GM10266 (cell line): ENCODE measurements at regions not wholly inside any gene's neighbourhood (a gene's known extent, or its start where the extent isn't known, plus 50 kb on each side); places are given as distances from the start of the nearest gene placed in this dataset.

Experiments used
- DNase-seq: peaks from one replicate; pipeline ENCODE4 v3.0.0; 2012; ENCODE audit errors: extremely low spot score
- TF ChIP-seq, protein P1 (sequence below): IDR thresholded peaks from 2 replicates; pipeline ENCODE4 v1.5.1; 2012; ENCODE audit warnings: mild to moderate bottlenecking, low read depth; ENCODE audit not compliant: control insufficient read depth, insufficient read depth; ENCODE audit errors: missing control alignments

DNA sequence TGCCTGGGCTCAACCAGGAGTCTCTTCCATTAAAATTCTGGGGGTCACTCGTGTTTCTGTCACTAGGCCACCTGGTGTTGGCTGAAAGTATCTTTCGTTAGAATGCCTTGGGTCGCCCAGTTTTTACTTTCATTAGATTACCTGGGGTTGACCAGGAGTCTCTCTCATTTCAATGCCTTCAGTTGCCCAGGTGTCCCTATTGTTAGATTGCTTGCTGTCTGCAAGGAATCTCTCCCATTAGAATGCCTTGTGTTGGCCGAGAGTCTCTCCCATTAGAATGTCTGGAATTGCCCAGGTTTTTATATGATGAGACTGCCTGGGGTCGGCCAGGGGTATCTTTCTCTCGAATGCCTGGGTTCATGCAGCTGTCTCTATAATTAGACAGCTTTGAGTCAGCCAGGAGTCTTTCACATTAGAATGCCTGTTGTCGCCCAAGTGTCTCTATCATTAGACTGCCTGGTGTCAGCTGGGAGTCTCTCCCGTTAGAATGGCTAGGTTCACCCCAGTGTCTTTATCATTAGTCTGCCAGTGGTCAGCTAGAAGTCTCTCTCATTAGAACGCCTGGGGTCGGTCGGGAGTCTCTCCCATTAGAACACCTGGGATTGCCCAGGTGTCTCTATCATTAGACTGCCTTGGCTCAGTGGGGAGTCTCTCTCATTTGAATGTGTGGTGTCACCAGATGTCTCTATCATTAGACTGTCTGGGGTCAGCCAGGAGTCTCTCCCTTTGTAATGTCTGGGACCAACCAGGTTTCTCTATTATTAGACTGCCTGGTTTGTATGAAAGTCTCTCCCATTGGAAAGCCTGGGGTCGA, 1446.8 kb downstream of the UQCRFS1 start:
- TF ChIP-seq, protein P1, sequence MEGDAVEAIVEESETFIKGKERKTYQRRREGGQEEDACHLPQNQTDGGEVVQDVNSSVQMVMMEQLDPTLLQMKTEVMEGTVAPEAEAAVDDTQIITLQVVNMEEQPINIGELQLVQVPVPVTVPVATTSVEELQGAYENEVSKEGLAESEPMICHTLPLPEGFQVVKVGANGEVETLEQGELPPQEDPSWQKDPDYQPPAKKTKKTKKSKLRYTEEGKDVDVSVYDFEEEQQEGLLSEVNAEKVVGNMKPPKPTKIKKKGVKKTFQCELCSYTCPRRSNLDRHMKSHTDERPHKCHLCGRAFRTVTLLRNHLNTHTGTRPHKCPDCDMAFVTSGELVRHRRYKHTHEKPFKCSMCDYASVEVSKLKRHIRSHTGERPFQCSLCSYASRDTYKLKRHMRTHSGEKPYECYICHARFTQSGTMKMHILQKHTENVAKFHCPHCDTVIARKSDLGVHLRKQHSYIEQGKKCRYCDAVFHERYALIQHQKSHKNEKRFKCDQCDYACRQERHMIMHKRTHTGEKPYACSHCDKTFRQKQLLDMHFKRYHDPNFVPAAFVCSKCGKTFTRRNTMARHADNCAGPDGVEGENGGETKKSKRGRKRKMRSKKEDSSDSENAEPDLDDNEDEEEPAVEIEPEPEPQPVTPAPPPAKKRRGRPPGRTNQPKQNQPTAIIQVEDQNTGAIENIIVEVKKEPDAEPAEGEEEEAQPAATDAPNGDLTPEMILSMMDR = no peak
- DNase-seq = no peak

DNA sequence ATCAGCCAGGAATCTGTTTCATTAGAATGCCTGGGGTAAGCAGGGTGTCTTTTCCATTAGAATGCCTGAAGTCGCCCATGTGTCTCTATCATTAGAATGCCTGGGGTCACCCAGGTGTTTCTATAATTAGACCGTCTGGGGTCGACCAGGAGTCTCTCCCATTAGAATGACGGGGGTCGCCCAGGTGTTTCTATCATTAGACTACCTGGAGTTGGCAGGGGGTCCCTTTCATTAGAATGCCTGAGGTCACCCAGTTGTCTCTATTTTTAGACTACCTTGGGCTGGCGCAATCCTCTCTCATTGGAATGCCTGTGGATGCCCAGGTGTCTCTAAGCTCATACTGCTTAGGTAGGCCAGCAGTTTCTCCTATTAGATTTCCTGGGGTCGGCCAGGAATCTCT, 1447.6 kb downstream of the UQCRFS1 start:
- DNase-seq = no peak
- TF ChIP-seq, protein P1 = no peak

DNA sequence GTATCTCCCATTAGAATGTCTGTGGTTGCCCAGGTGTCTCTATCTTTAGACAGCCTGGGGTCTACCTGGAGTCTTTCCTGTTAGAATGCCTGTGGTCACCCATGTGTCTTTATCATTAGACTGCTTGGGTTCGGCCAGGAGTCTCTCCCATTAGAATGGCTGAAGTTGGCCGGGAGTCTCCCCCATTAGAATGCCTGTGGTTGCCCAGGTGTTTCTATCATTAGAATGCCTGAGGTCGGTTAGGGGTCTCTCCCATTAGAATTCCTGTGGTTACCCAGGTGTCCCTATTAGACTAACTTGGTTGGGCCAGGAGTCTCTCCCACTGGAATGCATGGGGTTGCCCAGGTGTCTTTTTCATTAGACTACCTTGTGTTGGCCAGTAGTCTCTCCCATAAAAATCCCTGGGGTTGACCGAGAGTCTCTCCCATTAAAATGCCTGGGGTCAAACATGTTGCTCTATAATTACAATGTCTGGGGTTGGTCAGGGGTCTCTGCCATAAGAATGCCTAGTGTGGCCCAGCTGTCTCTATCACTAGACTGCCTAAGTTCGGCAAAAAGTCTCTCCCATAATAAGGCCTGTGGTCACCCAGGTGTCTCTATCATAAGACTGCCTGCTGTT, 1448.7 kb downstream of the UQCRFS1 start:
- TF ChIP-seq, protein P1 = no peak
- DNase-seq = no peak

- no peak for DNase-seq
- TF ChIP-seq, protein P1 = no peak
These were observed 1450.0 kb downstream of the UQCRFS1 start for GRCh38 chr19:27762933-27763332.

GRCh38 chr19:27759896-27760295, 1453.1 kb downstream of the UQCRFS1 start:
- no peak for DNase-seq
- TF ChIP-seq, protein P1 = no peak

GRCh38 chr19:27758626-27759505, 1454.1 kb downstream of the UQCRFS1 start:
- TF ChIP-seq, protein P1 = no peak
- DNase-seq = no peak

DNA sequence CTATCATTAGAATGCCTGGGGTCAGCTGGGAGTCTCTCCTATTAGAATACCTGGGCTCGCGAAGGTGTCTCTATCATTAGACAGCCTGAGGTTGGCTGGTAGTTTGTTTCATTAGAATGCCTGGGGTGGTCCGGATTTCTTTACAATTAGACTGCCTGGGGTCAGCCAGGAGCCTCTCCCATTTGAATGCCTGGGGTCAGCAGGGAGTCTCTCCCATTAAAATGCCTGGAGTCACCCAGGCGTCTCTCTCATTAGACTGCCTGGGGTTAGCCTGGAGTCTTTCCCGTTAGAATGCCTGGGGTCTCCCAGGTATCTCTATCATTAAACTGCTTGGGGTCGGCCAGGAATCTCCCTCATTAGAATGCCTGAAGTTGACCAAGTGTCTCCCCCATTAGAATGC, 1458.3 kb downstream of the UQCRFS1 start:
- TF ChIP-seq, protein P1 = no peak
- no peak for DNase-seq
